NCI-H748 (cell line): ENCODE measurements at regions not wholly inside any gene's neighbourhood (a gene's known extent, or its start where the extent isn't known, plus 50 kb on each side); places are given as distances from the start of the nearest gene placed in this dataset.

Source experiments
- DNase-seq: peaks from one replicate; lab custom pipeline; 2025; ENCODE audit not compliant: unreplicated experiment; lab: John Stamatoyannopoulos, UW

GRCh38 chr18:77329651-77330050 is 80.0 kb downstream of the GALR1 start:
- no peak for DNase-seq

GRCh38 chr18:77334876-77335275 is 85.2 kb downstream of the GALR1 start:
- no peak for DNase-seq

GRCh38 chr18:77337604-77338003 is 88.0 kb downstream of the GALR1 start:
- DNase-seq: peak; percentile 16

GRCh38 chr18:77339093-77339492 is 89.4 kb downstream of the GALR1 start:
- DNase-seq: no peak

- no peak for DNase-seq
Measured at GRCh38 chr18:77339623-77340022, 90.0 kb downstream of the GALR1 start.

GRCh38 chr18:77340815-77341214 is 91.2 kb downstream of the GALR1 start:
- DNase-seq: no peak

- no peak for DNase-seq
Measured at GRCh38 chr18:77341527-77342325, 92.1 kb downstream of the GALR1 start.

- no peak for DNase-seq
Measured at GRCh38 chr18:77342736-77343135, 93.1 kb downstream of the GALR1 start.

GRCh38 chr18:77343846-77344510 is 94.3 kb downstream of the GALR1 start:
- DNase-seq: no peak

- DNase-seq: no peak
Measured at GRCh38 chr18:77344786-77345500, 95.3 kb downstream of the GALR1 start.

- DNase-seq: no peak
Measured at GRCh38 chr18:77346208-77346810, 96.7 kb downstream of the GALR1 start.

- DNase-seq: peak; percentile 64
Measured at GRCh38 chr18:77353349-77353748, 103.7 kb downstream of the GALR1 start.

- no peak for DNase-seq
Measured at GRCh38 chr18:77359561-77360314, 110.1 kb downstream of the GALR1 start.

- no peak for DNase-seq
Measured at GRCh38 chr18:77360315-77361190, 110.9 kb downstream of the GALR1 start.

- no peak for DNase-seq
Measured at GRCh38 chr18:77361382-77361781, 111.7 kb downstream of the GALR1 start.

GRCh38 chr18:77365667-77366066 is 116.0 kb downstream of the GALR1 start:
- DNase-seq: no peak

- no peak for DNase-seq
Measured at GRCh38 chr18:77366067-77366719, 116.5 kb downstream of the GALR1 start.

- peak; percentile 97 for DNase-seq
Measured at GRCh38 chr18:77366720-77367641, 117.3 kb downstream of the GALR1 start.
